GM23248 (cell line): ENCODE measurements at regions not wholly inside any gene's neighbourhood (a gene's known extent, or its start where the extent isn't known, plus 50 kb on each side); places are given as distances from the start of the nearest gene placed in this dataset.

Experiments used
- DNase-seq: peaks from one replicate; pipeline ENCODE4 v3.0.0-alpha.2; 2015
- H2AFZ ChIP-seq: fragments of 200-600 bp; sonication (generic); 2 replicates; pipeline ENCODE4 v1.6.1; 2016; ENCODE audit warnings: antibody characterized with exemption
- H3F3A ChIP-seq: fragments of 200-600 bp; sonication (generic); 2 replicates; pipeline ENCODE4 v1.6.1; 2016; ENCODE audit warnings: mild to moderate bottlenecking, antibody characterized with exemption, mixed run types; ENCODE audit not compliant: insufficient read depth
- H3K27ac ChIP-seq: fragments of 200-600 bp; sonication (generic); 2 replicates; pipeline ENCODE4 v1.5.1; 2016; ENCODE audit warnings: mild to moderate bottlenecking
- H3K27me3 ChIP-seq: fragments of 200-600 bp; sonication (generic); replicated peaks from 2 replicates; pipeline ENCODE4 v1.6.1; 2016; ENCODE audit warnings: mild to moderate bottlenecking; ENCODE audit not compliant: insufficient read depth
- H3K36me3 ChIP-seq: fragments of 200-600 bp; sonication (generic); 2 replicates; pipeline ENCODE4 v1.6.1; 2016; ENCODE audit warnings: low read depth, mild to moderate bottlenecking
- H3K4me1 ChIP-seq: fragments of 200-600 bp; sonication (generic); 2 replicates; pipeline ENCODE4 v1.6.1; 2016; ENCODE audit warnings: mild to moderate bottlenecking; ENCODE audit not compliant: insufficient read depth
- H3K4me2 ChIP-seq: fragments of 200-600 bp; sonication (generic); one replicate; pipeline ENCODE4 v1.6.1; 2016; ENCODE audit warnings: mild to moderate bottlenecking; ENCODE audit not compliant: unreplicated experiment
- H3K4me3 ChIP-seq: fragments of 200-600 bp; sonication (generic); 2 replicates; pipeline ENCODE4 v1.5.1; 2016; ENCODE audit warnings: mild to moderate bottlenecking
- H3K79me2 ChIP-seq: fragments of 200-600 bp; sonication (generic); 2 replicates; pipeline ENCODE4 v1.6.1; 2016; ENCODE audit warnings: mild to moderate bottlenecking; ENCODE audit not compliant: insufficient read depth
- H3K9ac ChIP-seq: fragments of 200-600 bp; sonication (generic); 2 replicates; pipeline ENCODE4 v1.6.1; 2016; ENCODE audit warnings: mild to moderate bottlenecking
- H3K9me2 ChIP-seq: fragments of 200-600 bp; sonication (generic); 2 replicates; pipeline ENCODE4 v1.6.1; 2016; ENCODE audit warnings: mixed run types, mild to moderate bottlenecking, moderate library complexity; ENCODE audit not compliant: insufficient read depth
- H3K9me3 ChIP-seq: fragments of 200-600 bp; sonication (generic); one replicate; pipeline ENCODE4 v1.6.1; 2017; ENCODE audit warnings: low read depth
- H4K20me1 ChIP-seq: fragments of 200-600 bp; sonication (generic); 2 replicates; pipeline ENCODE4 v1.6.0; 2016; ENCODE audit not compliant: insufficient read depth
- EZH2 ChIP-seq: fragments of 200-600 bp; sonication (generic); IDR thresholded peaks from 2 replicates; pipeline ENCODE4 v1.6.1; 2018; ENCODE audit warnings: antibody characterized with exemption, mild to moderate bottlenecking; ENCODE audit not compliant: insufficient read depth, poor library complexity, severe bottlenecking
- EZH2phosphoT487 ChIP-seq: fragments of 200-600 bp; sonication (generic); IDR thresholded peaks from 2 replicates; pipeline ENCODE4 v1.6.1; 2018; ENCODE audit warnings: antibody characterized with exemption, moderate library complexity, mild to moderate bottlenecking, low read depth; ENCODE audit not compliant: insufficient read depth
- WGBS, 2 experiments: methylation state at CpG; one replicate each; pipeline ENCODE4 v1.1.6; 2015 to 2017; ENCODE audit warnings: low lambda C conversion rate in 2 of 2, low coverage in 1 of 2; ENCODE audit errors: missing lambda C conversion rate in 2 of 2; 5-methylcytosine and 5-hydroxymethylcytosine counted together
- in situ Hi-C: fragments of 300-500 bp; cut with MboI; formaldehyde crosslinking; loops from 2 replicates; pipeline ENCODE4 v1.15.0; 2020

GRCh38 chr14:94965551-94966313 is 191.6 kb downstream of the DICER1 start:
- 54 to 56% methylated on average over 8 of the region's 8 CpGs for WGBS, 2 experiments
- Histone ChIP-seq H3K4me1 (no peaks in the 10 kb centered on the region), H3K27ac (no peak overlapping the region), H3K4me3 (no peak overlapping the region), H3K4me2 (no peak overlapping the region), H3F3A (no peaks in the 10 kb centered on the region), H3K9ac (no peak overlapping the region), H4K20me1 (no peaks in the 10 kb centered on the region), H3K9me3 (no peaks in the 10 kb centered on the region), H3K36me3 (no peaks in the 10 kb centered on the region), H3K9me2 (no peaks in the 10 kb centered on the region), H2AFZ (no peak overlapping the region), H3K27me3 (no peaks in the 10 kb centered on the region; the same call in 1 of the 2 replicates), H3K79me2 (no peaks in the 10 kb centered on the region)
- no peak for TF ChIP-seq EZH2phosphoT487
- no peak for TF ChIP-seq EZH2
- in situ Hi-C loops: no loop called here
- no peak for DNase-seq

GRCh38 chr14:94964931-94965330 is 192.4 kb downstream of the DICER1 start:
- Histone ChIP-seq H3K4me1 (no peaks in the 10 kb centered on the region), H3K9ac (no peak overlapping the region), H3K27me3 (no peaks in the 10 kb centered on the region; the same call in 1 of the 2 replicates), H2AFZ (no peak overlapping the region), H3K36me3 (no peaks in the 10 kb centered on the region), H3K9me3 (no peaks in the 10 kb centered on the region), H3K27ac (no peak overlapping the region), H3K9me2 (no peaks in the 10 kb centered on the region), H3K4me2 (no peak overlapping the region), H3K4me3 (no peak overlapping the region), H3K79me2 (no peaks in the 10 kb centered on the region), H4K20me1 (no peaks in the 10 kb centered on the region), H3F3A (no peaks in the 10 kb centered on the region)
- 59 to 64% methylated on average over 7 of the region's 7 CpGs for whole genome bisulfite sequencing, 2 experiments
- in situ Hi-C loops: no loop called here
- TF ChIP-seq EZH2 (no peak), EZH2phosphoT487 (no peak)
- no peak for DNase-seq

GRCh38 chr14:94964181-94964580 is 193.1 kb downstream of the DICER1 start:
- no peaks in the 10 kb centered on the region for H3F3A ChIP-seq
- H3K9me3 ChIP-seq: no peaks in the 10 kb centered on the region
- no peaks in the 10 kb centered on the region; the same call in 1 of the 2 replicates for H3K27me3 ChIP-seq
- no peak overlapping the region for H3K4me2 ChIP-seq
- H3K79me2 ChIP-seq: no peaks in the 10 kb centered on the region
- no peaks in the 10 kb centered on the region for H4K20me1 ChIP-seq
- DNase-seq: no peak
- WGBS, 2 experiments: 31 to 53% methylated on average over 2 to 3 of the region's 3 CpGs
- no peak overlapping the region for H2AFZ ChIP-seq
- H3K9ac ChIP-seq: no peak overlapping the region
- H3K4me3 ChIP-seq: no peak overlapping the region
- no peaks in the 10 kb centered on the region for H3K9me2 ChIP-seq
- TF ChIP-seq EZH2phosphoT487: no peak
- no peak overlapping the region for H3K27ac ChIP-seq
- no peaks in the 10 kb centered on the region for H3K4me1 ChIP-seq
- no peaks in the 10 kb centered on the region for H3K36me3 ChIP-seq
- in situ Hi-C loops: no loop called here

- Histone ChIP-seq H3K4me1 (no peaks in the 10 kb centered on the region), H3K9me3 (no peaks in the 10 kb centered on the region), H3K36me3 (no peaks in the 10 kb centered on the region), H4K20me1 (no peaks in the 10 kb centered on the region), H3K79me2 (no peaks in the 10 kb centered on the region), H3K27me3 (no peaks in the 10 kb centered on the region; the same call in 1 of the 2 replicates), H3K4me3 (no peak overlapping the region), H3K27ac (no peak overlapping the region), H3K9ac (no peak overlapping the region), H3K9me2 (no peaks in the 10 kb centered on the region), H2AFZ (no peak overlapping the region), H3K4me2 (no peak overlapping the region), H3F3A (no peaks in the 10 kb centered on the region)
- WGBS, 2 experiments: 71 to 75% methylated on average over 8 of the region's 8 CpGs
- DNase-seq: no peak
- in situ Hi-C loops: no loop called here
- no peak for TF ChIP-seq EZH2
- TF ChIP-seq EZH2phosphoT487: no peak
Observed at GRCh38 chr14:94963051-94963450, 193.1 kb upstream of the GSC start.
